ENCODE measurements at regions not wholly inside any gene's neighbourhood (a gene's known extent, or its start where the extent isn't known, plus 50 kb on each side); places are given as distances from the start of the nearest gene placed in this dataset.

DNA sequence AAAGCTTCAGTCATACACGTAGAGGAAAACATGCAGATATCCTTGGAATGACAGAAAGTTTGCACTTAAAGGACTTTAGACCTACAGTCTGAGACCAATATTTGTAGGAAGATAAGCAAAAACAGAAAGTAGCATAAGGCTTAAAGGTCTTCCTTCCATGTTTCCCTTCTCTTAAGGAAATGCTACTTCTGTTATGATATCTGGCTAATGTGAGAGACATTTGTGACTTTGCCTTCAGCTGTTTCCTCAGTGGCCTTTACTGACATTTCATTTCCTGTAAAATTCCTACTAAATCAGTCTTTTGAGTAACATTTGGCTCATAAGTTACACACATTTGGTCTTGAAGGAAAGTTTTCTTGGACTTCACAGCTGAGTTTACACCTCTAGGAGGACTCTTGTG lies 713.4 kb downstream of the TBC1D32 start:
- TF ChIP-seq NANOG (IDR thresholded peaks at IDR 0.05; ENCODE audit: borderline replicate concordance) (no peak), EZH2phosphoT487 (IDR thresholded peaks at IDR 0.05; ENCODE audit: unreplicated experiment) (no peak), POLR2AphosphoS5 (IDR thresholded peaks at IDR 0.05; ENCODE audit: low read depth) (no peak), EZH2 (IDR thresholded peaks at IDR 0.05; ENCODE audit: low read depth, unreplicated experiment) (no peak)
- TF ChIP-seq, protein P1, sequence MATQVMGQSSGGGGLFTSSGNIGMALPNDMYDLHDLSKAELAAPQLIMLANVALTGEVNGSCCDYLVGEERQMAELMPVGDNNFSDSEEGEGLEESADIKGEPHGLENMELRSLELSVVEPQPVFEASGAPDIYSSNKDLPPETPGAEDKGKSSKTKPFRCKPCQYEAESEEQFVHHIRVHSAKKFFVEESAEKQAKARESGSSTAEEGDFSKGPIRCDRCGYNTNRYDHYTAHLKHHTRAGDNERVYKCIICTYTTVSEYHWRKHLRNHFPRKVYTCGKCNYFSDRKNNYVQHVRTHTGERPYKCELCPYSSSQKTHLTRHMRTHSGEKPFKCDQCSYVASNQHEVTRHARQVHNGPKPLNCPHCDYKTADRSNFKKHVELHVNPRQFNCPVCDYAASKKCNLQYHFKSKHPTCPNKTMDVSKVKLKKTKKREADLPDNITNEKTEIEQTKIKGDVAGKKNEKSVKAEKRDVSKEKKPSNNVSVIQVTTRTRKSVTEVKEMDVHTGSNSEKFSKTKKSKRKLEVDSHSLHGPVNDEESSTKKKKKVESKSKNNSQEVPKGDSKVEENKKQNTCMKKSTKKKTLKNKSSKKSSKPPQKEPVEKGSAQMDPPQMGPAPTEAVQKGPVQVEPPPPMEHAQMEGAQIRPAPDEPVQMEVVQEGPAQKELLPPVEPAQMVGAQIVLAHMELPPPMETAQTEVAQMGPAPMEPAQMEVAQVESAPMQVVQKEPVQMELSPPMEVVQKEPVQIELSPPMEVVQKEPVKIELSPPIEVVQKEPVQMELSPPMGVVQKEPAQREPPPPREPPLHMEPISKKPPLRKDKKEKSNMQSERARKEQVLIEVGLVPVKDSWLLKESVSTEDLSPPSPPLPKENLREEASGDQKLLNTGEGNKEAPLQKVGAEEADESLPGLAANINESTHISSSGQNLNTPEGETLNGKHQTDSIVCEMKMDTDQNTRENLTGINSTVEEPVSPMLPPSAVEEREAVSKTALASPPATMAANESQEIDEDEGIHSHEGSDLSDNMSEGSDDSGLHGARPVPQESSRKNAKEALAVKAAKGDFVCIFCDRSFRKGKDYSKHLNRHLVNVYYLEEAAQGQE (IDR thresholded peaks at IDR 0.05; ENCODE audit: unreplicated experiment), result no peak
- TF ChIP-seq, protein P2, sequence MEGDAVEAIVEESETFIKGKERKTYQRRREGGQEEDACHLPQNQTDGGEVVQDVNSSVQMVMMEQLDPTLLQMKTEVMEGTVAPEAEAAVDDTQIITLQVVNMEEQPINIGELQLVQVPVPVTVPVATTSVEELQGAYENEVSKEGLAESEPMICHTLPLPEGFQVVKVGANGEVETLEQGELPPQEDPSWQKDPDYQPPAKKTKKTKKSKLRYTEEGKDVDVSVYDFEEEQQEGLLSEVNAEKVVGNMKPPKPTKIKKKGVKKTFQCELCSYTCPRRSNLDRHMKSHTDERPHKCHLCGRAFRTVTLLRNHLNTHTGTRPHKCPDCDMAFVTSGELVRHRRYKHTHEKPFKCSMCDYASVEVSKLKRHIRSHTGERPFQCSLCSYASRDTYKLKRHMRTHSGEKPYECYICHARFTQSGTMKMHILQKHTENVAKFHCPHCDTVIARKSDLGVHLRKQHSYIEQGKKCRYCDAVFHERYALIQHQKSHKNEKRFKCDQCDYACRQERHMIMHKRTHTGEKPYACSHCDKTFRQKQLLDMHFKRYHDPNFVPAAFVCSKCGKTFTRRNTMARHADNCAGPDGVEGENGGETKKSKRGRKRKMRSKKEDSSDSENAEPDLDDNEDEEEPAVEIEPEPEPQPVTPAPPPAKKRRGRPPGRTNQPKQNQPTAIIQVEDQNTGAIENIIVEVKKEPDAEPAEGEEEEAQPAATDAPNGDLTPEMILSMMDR (conservative IDR thresholded peaks at IDR 0.05; ENCODE audit: low read depth in 2 of 2), result no peak
